ENCODE measurements at regions not wholly inside any gene's neighbourhood (a gene's known extent, or its start where the extent isn't known, plus 50 kb on each side); places are given as distances from the start of the nearest gene placed in this dataset.

- BruUV-seq (replicated peaks), result no TSS peak
- Mint-ChIP-seq H3K4me3 (ENCODE audit: low read depth, unreplicated experiment) (no peak overlapping the region), H3K9me3 (ENCODE audit: low read depth, unreplicated experiment) (no peaks in the 10 kb centered on the region), H3K27me3 (ENCODE audit: unreplicated experiment) (no peaks in the 10 kb centered on the region), H3K27ac (ENCODE audit: unreplicated experiment) (no peak overlapping the region), H3K4me1 (ENCODE audit: low read depth, unreplicated experiment) (peaks cover 30% of the 10 kb centered on the region), H3K36me3 (ENCODE audit: insufficient read depth, unreplicated experiment) (no peaks in the 10 kb centered on the region)
- DNase-seq, result no peak
- intact Hi-C loops (cut with micrococcal nuclease; ENCODE audit: unreplicated experiment), result no loop called here
- CTCF ChIA-PET, result no interaction called here
- no peak for TF ChIP-seq CTCF (IDR thresholded peaks at IDR 0.05; ENCODE audit: unreplicated experiment)
These were observed 59.4 kb upstream of the LIMCH1 start for GRCh38 chr4:41478518-41478917.

GRCh38 chr4:41480896-41481311 lies 57.1 kb upstream of the LIMCH1 start:
- Mint-ChIP-seq H3K9me3 (ENCODE audit: low read depth, unreplicated experiment) (no peaks in the 10 kb centered on the region), H3K27ac (ENCODE audit: unreplicated experiment) (no peak overlapping the region)

DNA sequence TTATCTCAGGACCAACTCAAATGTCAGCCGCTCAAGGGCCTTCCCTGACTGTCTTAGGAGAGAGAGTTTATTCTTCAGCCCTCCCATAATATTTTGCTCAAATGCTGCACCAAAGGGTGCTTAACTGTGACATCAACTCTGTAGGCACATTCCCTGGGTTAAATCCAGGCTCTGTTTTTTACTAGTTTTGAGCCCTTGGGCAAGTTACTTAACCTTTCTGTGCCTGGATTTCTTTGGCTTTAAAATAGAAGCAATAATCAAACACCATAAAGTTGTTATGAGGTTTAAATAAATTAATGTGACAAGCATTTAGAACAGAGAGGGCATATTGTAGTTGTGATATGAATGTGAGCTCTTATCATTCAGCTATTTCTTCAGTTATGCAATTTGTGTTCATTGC lies 54.2 kb upstream of the LIMCH1 start:
- peaks cover 10% of the 10 kb centered on the region for H3K4me1 Mint-ChIP-seq (ENCODE audit: low read depth, unreplicated experiment)
- TF ChIP-seq CTCF (IDR thresholded peaks at IDR 0.05; ENCODE audit: unreplicated experiment), result no peak
- no peaks in the 10 kb centered on the region for H3K36me3 Mint-ChIP-seq (ENCODE audit: insufficient read depth, unreplicated experiment)
- no peak overlapping the region for H3K27ac Mint-ChIP-seq (ENCODE audit: unreplicated experiment)
- H3K4me3 Mint-ChIP-seq (ENCODE audit: low read depth, unreplicated experiment), result no peak overlapping the region
- CTCF ChIA-PET, result no interaction called here
- intact Hi-C loops (cut with micrococcal nuclease; ENCODE audit: unreplicated experiment), result no loop called here
- no peak for DNase-seq
- no TSS peak for BruUV-seq (replicated peaks)
- H3K9me3 Mint-ChIP-seq (ENCODE audit: low read depth, unreplicated experiment), result no peaks in the 10 kb centered on the region
- H3K27me3 Mint-ChIP-seq (ENCODE audit: unreplicated experiment), result no peaks in the 10 kb centered on the region

More at GRCh38 chr4:41480896-41481311, 57.1 kb upstream of the LIMCH1 start:
- intact Hi-C loops (cut with micrococcal nuclease; ENCODE audit: unreplicated experiment), result no loop called here
- no peak overlapping the region for H3K4me3 Mint-ChIP-seq (ENCODE audit: low read depth, unreplicated experiment)
- H3K4me1 Mint-ChIP-seq (ENCODE audit: low read depth, unreplicated experiment), result peaks cover 34% of the 10 kb centered on the region
- no TSS peak for BruUV-seq (replicated peaks)
- no peak for DNase-seq
- no peaks in the 10 kb centered on the region for H3K36me3 Mint-ChIP-seq (ENCODE audit: insufficient read depth, unreplicated experiment)
- CTCF ChIA-PET, result no interaction called here
- TF ChIP-seq CTCF (IDR thresholded peaks at IDR 0.05; ENCODE audit: unreplicated experiment), result no peak
- no peaks in the 10 kb centered on the region for H3K27me3 Mint-ChIP-seq (ENCODE audit: unreplicated experiment)

DNA sequence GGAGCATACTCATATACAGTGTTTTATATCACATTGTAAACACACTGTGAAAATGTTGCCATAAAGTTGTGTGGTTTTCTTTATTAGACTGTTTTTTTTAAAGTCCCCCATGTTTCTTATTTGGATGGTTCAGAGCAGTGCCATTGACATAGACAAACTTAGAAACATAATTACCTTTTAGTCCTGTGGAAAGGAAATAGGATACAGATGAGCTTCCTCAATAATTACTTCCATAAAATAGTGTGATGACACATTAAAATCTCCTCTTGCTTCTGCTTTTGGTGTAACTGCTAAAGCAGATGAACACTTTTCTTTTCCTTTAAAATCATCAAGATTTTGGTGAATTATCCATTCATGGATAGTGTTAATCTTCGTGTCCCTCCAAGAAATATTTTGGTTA lies 52.9 kb upstream of the LIMCH1 start:
- no peaks in the 10 kb centered on the region for H3K27me3 Mint-ChIP-seq (ENCODE audit: unreplicated experiment)
- H3K27ac Mint-ChIP-seq (ENCODE audit: unreplicated experiment), result no peak overlapping the region
- H3K4me1 Mint-ChIP-seq (ENCODE audit: low read depth, unreplicated experiment), result peaks cover 10% of the 10 kb centered on the region
- H3K4me3 Mint-ChIP-seq (ENCODE audit: low read depth, unreplicated experiment), result no peak overlapping the region
- intact Hi-C loops (cut with micrococcal nuclease; ENCODE audit: unreplicated experiment), result no loop called here
- H3K9me3 Mint-ChIP-seq (ENCODE audit: low read depth, unreplicated experiment), result no peaks in the 10 kb centered on the region
- no peak for DNase-seq
- CTCF ChIA-PET, result no interaction called here
- BruUV-seq (replicated peaks), result no TSS peak
- no peaks in the 10 kb centered on the region for H3K36me3 Mint-ChIP-seq (ENCODE audit: insufficient read depth, unreplicated experiment)
- TF ChIP-seq CTCF (IDR thresholded peaks at IDR 0.05; ENCODE audit: unreplicated experiment), result no peak
